H1 (cell line): ENCODE measurements at regions not wholly inside any gene's neighbourhood (a gene's known extent, or its start where the extent isn't known, plus 50 kb on each side); places are given as distances from the start of the nearest gene placed in this dataset.

Experiments
- CTCF ChIA-PET: fragments of 300-600 bp; sonication (Branson Sonifier 250); formaldehyde crosslinking; loops from one replicate; lab custom pipeline; 2021; ENCODE audit not compliant: partially characterized antibody; lab: Charles Lee
- POLR2A ChIA-PET: fragments of 300-600 bp; sonication (Branson Sonifier 250); formaldehyde crosslinking; loops from one replicate; lab custom pipeline; 2021; ENCODE audit warnings: inconsistent platforms; ENCODE audit not compliant: partially characterized antibody; lab: Charles Lee
- DNase-seq, 2 experiments: peaks; one replicate each; pipeline versions ENCODE4 v3.0.0 to v3.0.0-alpha.2; 2010 to 2022; ENCODE audit warnings: low spot score in 2 of 2, low read depth in 1 of 2, mixed read lengths in 1 of 2
- FAIRE-seq: peaks from 2 replicates; lab custom pipeline; 2011; peaks lifted over from hg19 to GRCh38; lab: Jason Lieb, UNC
- H2AFZ ChIP-seq: 2 replicates; pipeline ENCODE4 v1.8.1; 2012; ENCODE audit warnings: low read length, inconsistent platforms
- H2AK5ac ChIP-seq: 2 replicates; pipeline ENCODE4 v1.6.1; 2013; ENCODE audit warnings: low read depth, low read length
- H2BK120ac ChIP-seq: replicated peaks from 2 replicates; pipeline ENCODE3; 2013; ENCODE audit warnings: low read depth, low read length, inconsistent platforms
- H2BK12ac ChIP-seq: 2 replicates; pipeline ENCODE4 v1.6.1; 2013; ENCODE audit warnings: low read depth, low read length
- H2BK15ac ChIP-seq: 2 replicates; pipeline ENCODE4 v1.6.1; 2013; ENCODE audit warnings: low read length
- H2BK20ac ChIP-seq: 2 replicates; pipeline ENCODE4 v1.6.1; 2013; ENCODE audit warnings: low read length
- H2BK5ac ChIP-seq: 2 replicates; pipeline ENCODE4 v1.6.1; 2013; ENCODE audit warnings: low read depth, low read length
- H3K14ac ChIP-seq: 2 replicates; pipeline ENCODE4 v1.6.1; 2013; ENCODE audit warnings: inconsistent platforms; ENCODE audit not compliant: insufficient read length
- H3K18ac ChIP-seq: 2 replicates; pipeline ENCODE4 v1.6.1; 2013; ENCODE audit warnings: low read length; ENCODE audit errors: extremely low read depth
- H3K23ac ChIP-seq: 2 replicates; pipeline ENCODE4 v1.6.1; 2013; ENCODE audit warnings: inconsistent platforms; ENCODE audit not compliant: insufficient read length
- H3K23me2 ChIP-seq: 2 replicates; pipeline ENCODE4 v1.6.1; 2013; ENCODE audit warnings: low read depth, low read length
- H3K27ac ChIP-seq: 2 replicates; pipeline ENCODE4 v1.6.1; 2011; ENCODE audit warnings: low read depth, low read length, inconsistent platforms
- H3K27me3 ChIP-seq, 4 experiments: replicated peaks in 1 of 4; 1 replicate in 1 of 4; 2 replicates in 3 of 4; pipeline versions ENCODE4 v1.6.1 to v1.8.1; 2011 to 2013; ENCODE audit warnings: low read length in 3 of 4, mild to moderate bottlenecking in 3 of 4, inconsistent platforms in 2 of 4, mixed read lengths in 2 of 4, moderate library complexity in 1 of 4; ENCODE audit not compliant: control insufficient read depth in 3 of 4, insufficient read depth in 3 of 4; ENCODE audit errors: extremely low read depth in 1 of 4
- H3K36me3 ChIP-seq, 4 experiments: 2 replicates each; pipeline versions ENCODE4 v1.6.1 to v1.8.1; 2011 to 2013; ENCODE audit warnings: mild to moderate bottlenecking in 4 of 4, low read length in 3 of 4, moderate library complexity in 2 of 4, control low read depth in 1 of 4, inconsistent platforms in 1 of 4; ENCODE audit not compliant: insufficient read depth in 4 of 4, control insufficient read depth in 2 of 4
- H3K4ac ChIP-seq: replicated peaks from 2 replicates; pipeline ENCODE3; 2013; ENCODE audit warnings: low read length, low read depth, mixed read lengths, inconsistent platforms; ENCODE audit not compliant: insufficient read length
- H3K4me1 ChIP-seq, 4 experiments: replicated peaks in 1 of 4; 1 replicate in 1 of 4; 2 replicates in 3 of 4; pipeline versions ENCODE4 v1.6.1 to v1.8.1; 2011 to 2013; ENCODE audit warnings: low read length in 3 of 4, inconsistent platforms in 2 of 4, mixed read lengths in 1 of 4; ENCODE audit not compliant: insufficient read depth in 4 of 4, control insufficient read depth in 3 of 4
- H3K4me2 ChIP-seq, 2 experiments: 2 replicates each; pipeline versions ENCODE4 v1.6.1 to v1.8.1; 2011 to 2013; ENCODE audit warnings: low read depth in 2 of 2, low read length in 2 of 2, control low read depth in 1 of 2, inconsistent platforms in 1 of 2, mild to moderate bottlenecking in 1 of 2; ENCODE audit not compliant: insufficient read depth in 1 of 2
- H3K4me3 ChIP-seq, 4 experiments: fragments of 200-600, 300-600 bp in 1 of 4; sonication (generic), shearing (Covaris generic), sonication (Bioruptor Twin) in 1 of 4; 2 replicates each; pipeline versions ENCODE4 v1.5.1 to v1.8.1; 2011 to 2016; ENCODE audit warnings: low read length in 4 of 4, low read depth in 3 of 4, control low read depth in 2 of 4, inconsistent platforms in 2 of 4, mild to moderate bottlenecking in 2 of 4, mixed read lengths in 1 of 4, moderate library complexity in 1 of 4; ENCODE audit not compliant: insufficient read depth in 2 of 4; ENCODE audit errors: extremely low read depth in 1 of 4
- H3K56ac ChIP-seq: replicated peaks from 2 replicates; pipeline ENCODE3; 2013; ENCODE audit warnings: low read depth, mild to moderate bottlenecking, mixed read lengths, low read length, inconsistent platforms; ENCODE audit not compliant: insufficient read length
- H3K79me1 ChIP-seq: 2 replicates; pipeline ENCODE4 v1.6.1; 2013; ENCODE audit warnings: low read depth, low read length, control low read depth
- H3K79me2 ChIP-seq, 2 experiments: 2 replicates each; pipeline versions ENCODE4 v1.6.1 to v1.8.1; 2012 to 2013; ENCODE audit warnings: low read length in 2 of 2, mild to moderate bottlenecking in 2 of 2, inconsistent platforms in 1 of 2; ENCODE audit not compliant: insufficient read depth in 2 of 2, control insufficient read depth in 1 of 2
- H3K9ac ChIP-seq, 4 experiments: replicated peaks in 1 of 4; 1 replicate in 1 of 4; 2 replicates in 3 of 4; pipeline versions ENCODE4 v1.6.1 to v1.8.1; 2011 to 2013; ENCODE audit warnings: low read depth in 3 of 4, low read length in 3 of 4, control low read depth in 2 of 4, mild to moderate bottlenecking in 2 of 4, moderate library complexity in 2 of 4, inconsistent platforms in 1 of 4; ENCODE audit errors: extremely low read depth in 1 of 4
- H3K9me3 ChIP-seq, 2 experiments: 2 replicates each; pipeline versions ENCODE4 v1.6.1 to v1.8.1; 2012 to 2013; ENCODE audit warnings: mild to moderate bottlenecking in 2 of 2, moderate library complexity in 2 of 2, control low read depth in 1 of 2, inconsistent platforms in 1 of 2, low read depth in 1 of 2, low read length in 1 of 2, mixed read lengths in 1 of 2; ENCODE audit not compliant: insufficient read depth in 2 of 2
- H4K20me1 ChIP-seq, 2 experiments: replicated peaks in 1 of 2; 2 replicates each; pipeline versions ENCODE3 to v1.8.1; 2011 to 2013; ENCODE audit warnings: inconsistent platforms in 2 of 2, low read length in 2 of 2, mild to moderate bottlenecking in 1 of 2; ENCODE audit not compliant: insufficient read depth in 2 of 2, control insufficient read depth in 1 of 2
- H4K5ac ChIP-seq: 2 replicates; pipeline ENCODE4 v1.6.1; 2013; ENCODE audit warnings: low read length, low read depth, mixed read lengths, inconsistent platforms; ENCODE audit not compliant: insufficient read length
- H4K8ac ChIP-seq: 2 replicates; pipeline ENCODE4 v1.8.0; 2013; ENCODE audit warnings: mild to moderate bottlenecking, moderate library complexity, low read length, inconsistent platforms; ENCODE audit not compliant: insufficient read depth; ENCODE audit errors: extremely low read depth
- H4K91ac ChIP-seq: replicated peaks from 2 replicates; pipeline ENCODE3; 2013; ENCODE audit warnings: low read length, mixed read lengths, inconsistent platforms; ENCODE audit not compliant: insufficient read length
- CHD1 ChIP-seq: IDR thresholded peaks from 2 replicates; pipeline ENCODE4 v1.6.1; 2012; ENCODE audit warnings: low read depth, low read length, improper control_type of control experiment
- CREB1 ChIP-seq: IDR thresholded peaks from 2 replicates; pipeline ENCODE4 v1.6.1; 2012; ENCODE audit warnings: inconsistent platforms
- EP300 ChIP-seq, 2 experiments: IDR thresholded peaks; 1 replicate in 1 of 2; 2 replicates in 1 of 2; pipeline ENCODE4 v1.6.1; 2011 to 2012; ENCODE audit warnings: low read depth in 2 of 2, low read length in 2 of 2, mild to moderate bottlenecking in 2 of 2, borderline replicate concordance in 1 of 2, inconsistent platforms in 1 of 2, moderate library complexity in 1 of 2
- GTF2F1 ChIP-seq: IDR thresholded peaks from 2 replicates; pipeline ENCODE4 v1.6.1; 2012; ENCODE audit warnings: low read depth, low read length, improper control_type of control experiment, borderline replicate concordance
- JUN ChIP-seq: IDR thresholded peaks from 2 replicates; pipeline ENCODE4 v1.6.1; 2011; ENCODE audit warnings: low read depth, mild to moderate bottlenecking, improper control_type of control experiment, low read length
- KDM1A ChIP-seq: fragments of 200-600, 300-600 bp; sonication (generic); IDR thresholded peaks from 2 replicates; pipeline ENCODE4 v1.7.1; 2016; ENCODE audit warnings: mild to moderate bottlenecking, low read length, borderline replicate concordance
- POLR2AphosphoS5 ChIP-seq: IDR thresholded peaks from 2 replicates; pipeline ENCODE4 v1.6.1; 2011; ENCODE audit warnings: low read depth, low read length
- RAD21 ChIP-seq, 2 experiments: IDR thresholded peaks in 1 of 2; conservative IDR thresholded peaks in 1 of 2; 2 replicates each; pipeline ENCODE4 v1.6.1; 2011; ENCODE audit warnings: low read depth in 2 of 2, low read length in 2 of 2, improper control_type of control experiment in 1 of 2, inconsistent platforms in 1 of 2, mild to moderate bottlenecking in 1 of 2, moderate library complexity in 1 of 2
- RBBP5 ChIP-seq: IDR thresholded peaks from 2 replicates; pipeline ENCODE4 v1.7.1; 2012; ENCODE audit warnings: low read depth, mild to moderate bottlenecking, inconsistent platforms, low read length, moderate library complexity, borderline replicate concordance
- RXRA ChIP-seq: IDR thresholded peaks from 2 replicates; pipeline ENCODE4 v1.6.1; 2011; ENCODE audit warnings: low read depth, mild to moderate bottlenecking, low read length, moderate library complexity; ENCODE audit not compliant: insufficient read depth
- SIN3A ChIP-seq, 2 experiments: IDR thresholded peaks in 1 of 2; conservative IDR thresholded peaks in 1 of 2; 2 replicates each; pipeline ENCODE4 v1.6.1; 2011 to 2012; ENCODE audit warnings: low read length in 2 of 2, improper control_type of control experiment in 1 of 2, low read depth in 1 of 2, mild to moderate bottlenecking in 1 of 2
- SP1 ChIP-seq: IDR thresholded peaks from 2 replicates; pipeline ENCODE4 v1.6.1; 2011; ENCODE audit warnings: low read depth, low read length
- TAF7 ChIP-seq: optimal IDR thresholded peaks from 2 replicates; pipeline ENCODE3; 2011; ENCODE audit warnings: low read depth, mild to moderate bottlenecking, inconsistent platforms, low read length, moderate library complexity, borderline replicate concordance
- TCF12 ChIP-seq: IDR thresholded peaks from 2 replicates; pipeline ENCODE4 v1.6.1; 2011; ENCODE audit warnings: low read depth, mild to moderate bottlenecking, low read length
- WGBS, 2 experiments: shearing (Covaris generic) in 1 of 2; methylation state at CpG; one replicate each; pipeline versions ENCODE4 v1.1.6 to v1.1.7; 2013 to 2015; ENCODE audit warnings: low lambda C conversion rate in 2 of 2, mixed read lengths in 2 of 2, inconsistent platforms in 1 of 2, low coverage in 1 of 2, missing lambda C conversion rate in 1 of 2; ENCODE audit not compliant: insufficient replicate concordance in 2 of 2, insufficient coverage in 1 of 2, insufficient read length in 1 of 2; ENCODE audit errors: extremely low coverage in 1 of 2, missing lambda C conversion rate in 1 of 2; 5-methylcytosine and 5-hydroxymethylcytosine counted together

DNA sequence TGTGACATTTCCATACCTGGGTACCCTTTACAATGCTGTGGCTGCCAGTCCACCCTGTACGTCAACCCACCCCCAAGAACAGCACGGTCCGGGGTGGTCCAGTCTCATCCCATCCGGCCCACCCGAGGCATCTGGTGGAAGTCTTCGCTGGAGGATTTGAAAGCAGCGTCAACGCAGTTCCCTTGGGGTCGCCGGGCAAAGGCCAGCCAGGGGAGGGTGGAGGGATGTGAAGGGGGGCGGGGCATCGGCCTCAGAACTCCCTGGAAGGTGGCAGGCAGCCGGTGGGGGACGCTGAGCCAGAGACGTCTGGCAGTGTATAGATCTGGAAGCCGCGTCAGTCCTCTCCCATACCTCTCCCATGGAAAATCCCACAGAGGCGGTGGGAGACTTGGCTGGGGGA is 1944.0 kb upstream of the DEFB115 start:
- H2AK5ac ChIP-seq, result no peak overlapping the region

More for the DNA sequence above, 1944.0 kb upstream of the DEFB115 start:
- no peak overlapping the region for H2BK12ac ChIP-seq
- H4K20me1 ChIP-seq, result no peaks in the 10 kb centered on the region
- no peak overlapping the region for H2AFZ ChIP-seq
- H3K9ac ChIP-seq, result no peak overlapping the region
- H2BK15ac ChIP-seq, result no peak overlapping the region
- no peaks in the 10 kb centered on the region; a peak in 1 of 8 replicates for H3K36me3 ChIP-seq
- FAIRE-seq (no peak), DNase-seq (no peak)
- no peaks in the 10 kb centered on the region for H3K27me3 ChIP-seq
- no peak overlapping the region for H2BK20ac ChIP-seq
- CTCF ChIA-PET, result no interaction called here
- no peaks in the 10 kb centered on the region for H3K79me1 ChIP-seq
- no peak overlapping the region for H3K4me2 ChIP-seq
- no peaks in the 10 kb centered on the region; the same call in 1 of the 2 replicates for H3K23me2 ChIP-seq
- H3K56ac ChIP-seq, result no peak overlapping the region
- POLR2A ChIA-PET, result no interaction called here
- H3K23ac ChIP-seq, result no peak overlapping the region
- peaks cover 15 to 60% of the 10 kb centered on the region in 2 experiments for H3K9me3 ChIP-seq
- no peak for TF ChIP-seq TCF12
- no peak for TF ChIP-seq RAD21 (IDR thresholded peaks at IDR 0.05 in 1 of 2, conservative IDR thresholded peaks at IDR 0.05 in 1 of 2; ENCODE audit: low read depth in 2 of 2, low read length in 2 of 2)
- no peak for TF ChIP-seq RBBP5
- no peak for TF ChIP-seq TAF7
- no peak for TF ChIP-seq KDM1A
- TF ChIP-seq EP300 (IDR thresholded peaks at IDR 0.05; ENCODE audit: borderline replicate concordance in 1 of 2, low read depth in 2 of 2, low read length in 2 of 2), result no peak
- no peak for TF ChIP-seq JUN
- no peak for TF ChIP-seq SIN3A (conservative IDR thresholded peaks at IDR 0.05 in 1 of 2, IDR thresholded peaks at IDR 0.05 in 1 of 2; ENCODE audit: low read depth in 1 of 2, low read length in 2 of 2)
- no peak for TF ChIP-seq SP1
- no peak for TF ChIP-seq GTF2F1
- no peak for TF ChIP-seq CREB1
- no peak for TF ChIP-seq POLR2AphosphoS5
- no peak for TF ChIP-seq RXRA
- TF ChIP-seq CHD1, result no peak
- no peak overlapping the region for H3K4ac ChIP-seq
- no peak overlapping the region for H4K5ac ChIP-seq
- H2BK5ac ChIP-seq, result no peak overlapping the region
- H3K4me3 ChIP-seq, result no peak overlapping the region
- no peak overlapping the region for H3K14ac ChIP-seq
- H3K27ac ChIP-seq, result no peak overlapping the region
- H3K18ac ChIP-seq, result no peak overlapping the region
- H3K4me1 ChIP-seq, result no peaks in the 10 kb centered on the region
- H2BK120ac ChIP-seq, result no peak overlapping the region
- no peaks in the 10 kb centered on the region for H3K79me2 ChIP-seq
- WGBS, 2 experiments, result 74% methylated on average over 15 of the region's 18 CpGs; no CpG with 5 or more reads in 1 of the 2 experiments
- no peak overlapping the region for H4K91ac ChIP-seq
- no peak overlapping the region for H4K8ac ChIP-seq
